NCI-H460 (cell line): ENCODE measurements at regions not wholly inside any gene's neighbourhood (a gene's known extent, or its start where the extent isn't known, plus 50 kb on each side); places are given as distances from the start of the nearest gene placed in this dataset.
"Not testable (repeated sequence)": the region's sequence is repeated elsewhere in the genome, so short reads cannot be mapped to it uniquely, and the experiment has no call there.

Experiments used
- DNase-seq: peaks from one replicate; pipeline ENCODE4 v3.0.0-alpha.2; 2016; ENCODE audit warnings: low read depth; ENCODE audit errors: extremely low read depth

DNA sequence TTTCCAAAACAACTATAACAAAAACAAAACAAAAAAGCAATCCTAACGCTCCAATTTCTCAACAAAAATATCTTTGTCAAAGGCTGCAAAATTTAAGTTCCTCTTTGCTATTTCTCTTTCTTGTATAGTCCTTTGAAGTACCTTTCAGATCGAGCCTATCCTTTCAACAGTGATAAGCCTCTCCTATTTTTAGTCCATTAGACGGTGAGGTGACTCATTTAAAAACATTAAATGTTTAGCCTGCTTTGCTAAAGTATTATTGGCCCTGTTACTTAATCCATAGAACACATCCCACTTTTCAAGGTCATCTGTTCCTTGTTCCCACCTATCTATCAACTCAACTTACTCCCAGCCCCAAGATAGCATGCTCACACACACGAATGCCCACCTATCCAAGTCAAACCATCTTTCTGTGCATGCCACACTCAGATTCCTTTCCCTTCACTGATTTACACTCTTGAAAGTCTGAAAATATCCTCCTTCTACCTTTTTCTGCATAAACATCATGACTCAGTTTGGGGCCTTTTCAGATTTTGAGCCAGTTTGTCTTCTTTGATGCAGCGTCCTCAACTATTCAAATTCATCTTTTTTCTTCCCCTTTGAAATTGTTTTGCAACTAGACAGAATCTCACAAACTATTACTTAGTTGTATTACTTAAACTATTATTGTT lies 224.9 kb upstream of the TMEM229A start:
- no peak for DNase-seq

DNA sequence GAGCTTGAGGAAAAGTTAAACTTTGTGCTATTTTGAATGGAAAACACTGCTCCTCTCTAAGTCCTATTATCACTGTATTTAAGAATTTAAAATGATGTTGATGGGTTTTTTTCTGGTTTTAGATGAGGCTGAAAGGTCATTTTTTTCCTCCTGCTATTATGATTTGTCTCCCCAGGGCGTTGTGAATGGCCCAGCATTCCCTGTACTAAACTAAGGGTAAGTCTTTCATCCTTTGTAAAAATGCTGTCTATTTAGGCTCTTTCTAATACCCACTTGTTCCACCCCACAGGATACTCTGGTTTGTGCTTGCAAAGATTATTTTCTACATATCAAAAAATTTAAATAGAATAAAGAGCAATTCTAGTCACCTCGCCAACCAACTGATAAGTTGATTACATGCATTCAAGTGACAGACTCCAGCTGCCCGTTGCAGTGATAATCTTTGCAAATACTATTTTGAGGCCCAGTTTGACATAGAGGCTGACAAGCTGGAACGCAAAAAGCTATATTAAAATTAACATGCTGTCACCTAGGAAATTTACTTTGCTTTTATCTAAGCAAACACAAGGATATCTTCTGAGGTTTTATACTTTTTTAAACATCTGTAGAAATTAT lies 222.3 kb upstream of the TMEM229A start:
- no peak for DNase-seq

DNA sequence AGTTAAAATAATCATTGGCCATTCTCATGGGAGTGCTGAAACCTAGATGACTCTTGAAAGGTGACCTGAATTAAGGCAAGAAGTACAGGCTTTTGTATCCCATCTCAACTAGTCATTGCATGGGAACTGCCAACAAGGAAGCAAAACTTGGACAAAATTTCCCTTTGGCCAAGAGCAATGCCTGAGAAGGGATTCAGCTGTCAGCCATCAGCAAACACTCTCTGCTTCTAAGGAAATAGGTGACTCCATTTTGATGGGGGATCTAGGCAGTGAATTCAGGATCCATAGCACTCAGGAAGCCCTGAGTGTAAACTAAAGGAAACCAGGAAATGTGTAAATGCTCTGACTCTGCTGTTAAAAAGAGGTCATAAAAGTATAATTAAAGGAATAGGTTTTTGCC lies 221.5 kb upstream of the TMEM229A start:
- no peak for DNase-seq

DNA sequence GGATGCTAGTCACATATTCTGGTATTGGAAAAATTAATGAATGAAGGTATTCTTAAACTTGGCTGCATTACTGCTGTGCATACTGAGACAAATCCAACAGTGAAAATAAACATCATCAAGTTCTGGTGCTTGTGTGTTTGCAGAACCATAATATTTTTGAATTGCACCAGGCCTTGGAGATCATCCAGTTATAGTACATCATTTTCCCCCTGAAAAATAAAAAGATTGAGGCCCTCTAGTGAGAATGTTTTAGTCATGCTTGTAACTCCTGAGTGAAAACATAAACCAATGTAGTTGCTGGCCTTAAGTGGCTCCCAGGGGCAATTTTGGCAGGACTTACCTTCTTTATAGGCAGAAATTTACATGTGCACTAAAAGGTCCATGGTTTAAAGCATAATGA lies 218.8 kb upstream of the TMEM229A start:
- no peak for DNase-seq

DNA sequence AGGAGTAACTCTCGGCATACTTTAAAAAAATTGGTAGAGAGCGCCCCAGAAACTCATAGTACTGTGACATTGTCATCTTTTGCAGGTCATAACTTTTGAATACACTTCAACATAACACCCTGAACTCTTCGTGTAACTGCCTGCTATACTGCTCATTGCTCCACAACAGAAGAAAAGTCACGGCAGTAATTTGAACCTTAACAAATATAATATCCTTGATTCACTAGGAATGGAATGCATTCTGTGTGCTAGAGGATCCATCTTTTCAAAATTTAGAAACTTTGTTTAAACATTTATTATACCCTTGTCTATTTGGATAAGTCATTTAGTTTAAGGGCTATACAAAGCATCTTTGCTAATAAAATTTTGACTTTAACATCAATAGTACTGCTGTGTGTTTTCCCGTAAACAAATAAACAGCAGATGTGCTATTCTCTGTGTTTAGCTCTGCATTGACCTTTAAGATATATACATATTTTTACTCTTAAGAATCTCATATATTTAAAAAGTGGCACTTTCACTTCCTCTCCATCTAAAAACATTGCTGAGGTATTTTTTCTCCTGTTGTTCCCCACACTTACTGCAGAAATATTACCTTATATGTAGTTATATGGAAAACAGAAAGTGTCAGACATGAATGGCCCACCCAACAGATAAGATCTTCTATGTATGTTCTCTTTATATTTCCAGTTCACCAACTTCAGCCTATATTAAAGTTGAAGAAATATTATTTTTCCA lies 217.6 kb upstream of the TMEM229A start:
- DNase-seq = no peak

DNA sequence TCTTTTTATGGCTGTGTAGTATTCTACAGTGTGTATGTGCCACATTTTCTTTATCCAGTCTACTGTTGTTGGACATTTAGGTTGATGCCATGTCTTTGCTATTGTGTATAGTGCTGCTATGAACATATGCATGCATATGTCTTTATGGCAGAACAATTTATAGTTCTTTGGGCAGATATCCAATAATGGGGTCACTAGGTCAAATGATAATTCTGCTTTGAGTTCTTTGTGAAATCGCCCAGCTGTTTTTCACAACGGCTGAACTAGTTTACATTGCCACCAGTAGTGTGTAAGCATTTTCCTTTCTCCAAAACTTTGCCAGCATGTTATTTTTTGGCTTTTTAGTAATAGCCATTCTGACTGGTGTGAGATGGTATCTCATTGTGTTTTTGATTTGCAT lies 214.8 kb upstream of the TMEM229A start:
- no peak for DNase-seq

DNA sequence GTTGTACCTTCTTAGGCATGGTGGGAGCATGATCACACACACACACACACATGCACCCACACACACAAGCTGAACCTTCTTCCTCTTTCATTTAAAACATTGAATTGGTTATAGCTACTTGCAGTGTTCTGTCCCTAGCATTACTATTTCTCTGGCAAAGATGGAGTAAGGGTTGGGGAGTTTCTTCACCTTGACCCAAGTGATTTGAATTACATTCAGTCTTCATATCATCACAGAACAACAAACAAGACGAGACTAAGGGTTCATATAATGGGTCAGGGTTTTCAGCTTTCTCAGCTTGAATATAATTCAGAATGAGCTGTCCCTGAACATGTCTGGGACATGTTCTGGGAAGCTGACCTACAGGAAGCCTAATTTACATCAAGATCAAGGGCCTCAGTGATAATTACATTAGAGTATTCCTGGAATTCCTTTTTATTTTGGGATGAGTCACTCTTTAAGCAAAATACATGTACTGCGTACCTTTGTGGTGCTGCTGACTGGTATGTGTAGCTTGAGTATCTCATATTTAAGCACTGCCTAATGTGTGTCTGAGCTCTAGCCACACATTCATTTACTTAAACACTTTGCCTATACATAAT lies 213.5 kb upstream of the TMEM229A start:
- no peak for DNase-seq

DNA sequence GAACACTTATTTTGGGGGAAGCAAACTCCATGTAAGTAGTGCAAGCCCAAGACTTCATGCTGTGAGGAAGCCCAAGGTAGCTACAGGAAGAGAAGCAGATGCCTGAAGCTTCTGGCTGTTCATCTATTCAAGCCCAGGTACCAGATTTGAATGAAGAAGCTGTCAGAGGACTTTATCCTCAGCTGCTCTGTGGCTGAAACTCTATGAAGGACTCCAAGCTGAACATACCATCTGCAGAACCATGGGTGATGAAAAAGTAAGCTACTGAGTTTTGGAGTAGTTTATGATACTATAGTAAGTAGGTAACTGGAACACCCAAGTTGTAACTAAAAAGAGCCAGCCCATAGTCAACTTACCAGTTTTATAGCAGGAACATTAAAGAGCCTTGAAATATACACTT lies 211.6 kb upstream of the TMEM229A start:
- DNase-seq = not testable (repeated sequence)

DNA sequence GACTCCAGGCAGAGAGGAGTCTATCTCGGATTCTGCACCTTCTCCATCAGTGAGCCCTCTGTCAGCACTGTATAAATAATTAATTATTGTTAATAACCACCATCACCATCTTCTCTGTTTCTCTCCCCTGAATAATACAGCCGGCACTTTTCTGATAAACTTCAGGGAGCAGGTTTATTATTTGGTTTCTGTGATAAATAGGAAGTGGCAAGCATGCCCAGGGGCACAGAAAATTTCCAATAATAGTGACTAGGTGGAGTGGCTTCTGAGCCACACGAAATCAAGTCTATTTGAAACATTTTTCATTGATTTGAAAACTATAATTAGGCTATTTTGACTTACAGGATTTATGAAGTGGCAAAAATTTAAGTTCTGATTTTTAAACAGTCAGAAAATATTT lies 186.8 kb upstream of the TMEM229A start:
- no peak for DNase-seq

DNA sequence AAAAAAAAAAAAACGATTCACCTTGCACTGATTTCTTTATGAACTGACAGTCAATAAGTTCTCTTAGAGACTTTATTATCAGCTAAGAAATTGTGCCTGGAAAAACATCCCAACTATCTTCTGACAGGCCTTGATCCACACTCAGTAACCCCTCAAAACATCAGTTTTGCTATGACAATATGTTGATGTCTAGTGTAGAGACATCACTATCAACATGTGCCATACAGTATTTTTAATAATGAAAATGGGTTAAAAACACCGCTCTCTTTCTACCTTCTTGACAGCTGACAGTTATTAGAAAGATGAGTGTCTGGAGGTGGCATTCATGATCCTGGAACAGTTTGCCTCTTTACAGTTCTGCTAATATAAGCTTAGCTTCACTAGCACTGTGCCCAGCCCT lies 175.8 kb upstream of the TMEM229A start:
- no peak for DNase-seq

DNA sequence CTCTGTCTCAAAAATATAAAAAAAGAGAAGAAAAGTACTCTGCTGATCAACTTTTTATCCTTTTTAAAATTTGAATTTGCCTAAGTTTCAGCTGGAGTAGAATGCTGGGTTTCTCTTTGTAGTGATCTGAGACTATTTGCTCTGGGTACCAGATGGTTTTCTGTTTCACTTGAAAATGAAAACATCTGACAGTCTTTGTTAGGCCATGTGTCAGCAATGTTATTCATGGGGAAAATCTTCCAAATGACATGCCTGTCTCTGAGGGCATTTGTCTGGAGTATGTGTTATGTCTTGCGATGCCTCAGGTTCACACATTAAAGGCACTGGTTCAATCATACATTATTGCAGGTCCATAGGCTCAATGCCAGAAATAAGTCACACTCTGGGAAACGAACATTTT lies 175.3 kb upstream of the TMEM229A start:
- no peak for DNase-seq

DNA sequence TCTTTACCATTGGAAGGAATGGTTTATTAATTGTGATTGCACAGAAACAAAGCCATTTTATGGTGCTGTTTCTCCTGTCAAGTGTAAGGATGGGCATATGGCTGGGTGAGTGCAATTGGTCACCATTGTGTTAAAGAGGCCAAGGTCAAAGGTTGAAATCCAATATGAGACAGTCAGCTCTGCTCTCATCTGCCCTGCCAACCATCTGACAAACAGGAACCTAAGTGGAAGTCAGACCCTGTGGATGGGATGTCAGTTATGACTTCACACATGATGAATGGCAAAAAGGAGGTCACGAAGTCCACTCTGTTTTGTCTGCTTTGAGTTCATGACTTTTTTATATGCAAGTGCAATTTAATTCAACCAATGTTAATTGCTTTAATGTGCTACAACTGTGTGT lies 172.7 kb upstream of the TMEM229A start:
- no peak for DNase-seq

DNA sequence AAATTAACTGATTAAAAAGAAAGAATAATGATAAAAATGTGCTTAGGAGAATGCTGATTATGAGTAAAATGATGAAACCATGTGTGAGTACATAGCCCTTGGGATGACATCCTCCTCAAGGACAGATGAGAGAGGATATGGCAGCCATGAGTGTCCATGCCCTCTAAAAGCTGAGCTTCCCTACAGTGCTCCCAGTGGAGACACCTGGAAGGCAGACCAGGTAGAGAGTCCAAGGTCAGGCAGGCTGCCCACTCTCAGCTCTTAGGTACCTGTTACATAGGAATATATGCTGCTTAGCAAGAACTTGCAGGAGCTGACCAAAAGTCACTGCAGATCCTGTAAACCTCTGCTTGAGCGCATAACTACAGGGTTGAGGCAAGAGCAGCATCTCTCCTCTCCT lies 169.7 kb upstream of the TMEM229A start:
- DNase-seq = no peak

DNA sequence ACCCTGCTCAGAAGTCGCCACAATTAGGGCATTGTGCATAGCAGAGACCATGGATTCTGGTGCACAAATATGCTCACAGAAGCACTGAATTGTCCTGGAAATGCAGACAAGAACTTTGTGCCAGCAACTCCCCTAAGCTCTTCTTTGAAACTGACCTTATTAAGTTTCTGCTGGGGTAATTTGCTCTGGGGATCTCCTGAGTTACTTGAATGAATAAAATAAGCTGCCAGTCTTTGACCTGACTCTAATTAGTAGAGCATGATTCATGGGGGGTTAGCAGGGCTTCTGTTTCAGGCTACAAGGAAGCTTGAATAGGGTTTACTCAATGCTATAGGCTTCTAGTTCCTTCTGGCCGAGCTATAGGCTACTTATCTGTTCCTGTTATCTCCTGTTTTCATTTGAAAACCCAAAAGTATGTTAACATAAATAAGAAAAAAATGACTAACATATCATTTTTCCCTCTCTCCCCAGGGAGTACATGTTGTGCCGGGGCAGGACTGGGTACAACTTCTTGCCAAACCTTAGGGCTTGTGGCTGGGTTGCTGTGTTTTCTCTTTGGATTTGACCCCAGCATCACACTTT lies 169.0 kb upstream of the TMEM229A start:
- DNase-seq = no peak

DNA sequence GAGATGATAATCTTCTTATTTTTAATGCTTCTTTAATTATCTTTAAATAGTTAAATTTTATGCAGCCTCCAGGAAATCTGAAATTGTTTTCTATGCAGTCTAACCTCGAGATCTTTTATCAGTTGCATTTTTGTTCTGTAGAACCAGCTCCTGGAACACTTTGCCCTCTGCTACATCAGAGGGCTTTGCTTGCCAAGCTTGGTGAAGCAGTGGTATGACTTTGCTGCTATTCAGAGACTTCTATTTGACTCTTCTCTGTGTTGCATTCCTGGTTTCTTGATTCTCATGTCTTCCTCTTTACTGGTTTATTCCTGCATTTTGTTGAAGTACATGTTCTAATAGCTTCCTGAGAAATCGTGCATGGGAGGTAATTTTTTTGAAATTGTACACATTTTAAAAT lies 163.7 kb upstream of the TMEM229A start:
- DNase-seq = no peak

DNA sequence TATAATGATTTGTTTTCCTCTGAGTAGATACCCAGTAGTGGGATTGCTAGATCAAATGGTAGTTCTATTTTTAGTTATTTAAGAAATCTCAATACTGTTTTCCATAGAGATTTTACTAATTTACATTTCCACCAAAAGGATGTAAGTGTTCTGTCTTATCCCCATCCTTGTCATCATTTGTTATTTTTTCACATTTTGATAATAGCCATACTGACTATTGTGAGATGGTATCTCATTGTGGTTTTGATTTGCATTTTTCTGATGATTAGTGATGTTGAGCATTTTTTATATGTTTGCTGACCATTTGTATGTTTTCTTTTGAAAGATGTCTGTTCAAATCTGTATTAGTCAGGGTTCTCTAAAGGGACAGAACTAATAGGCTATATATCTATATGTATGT lies 160.0 kb upstream of the TMEM229A start:
- no peak for DNase-seq

DNA sequence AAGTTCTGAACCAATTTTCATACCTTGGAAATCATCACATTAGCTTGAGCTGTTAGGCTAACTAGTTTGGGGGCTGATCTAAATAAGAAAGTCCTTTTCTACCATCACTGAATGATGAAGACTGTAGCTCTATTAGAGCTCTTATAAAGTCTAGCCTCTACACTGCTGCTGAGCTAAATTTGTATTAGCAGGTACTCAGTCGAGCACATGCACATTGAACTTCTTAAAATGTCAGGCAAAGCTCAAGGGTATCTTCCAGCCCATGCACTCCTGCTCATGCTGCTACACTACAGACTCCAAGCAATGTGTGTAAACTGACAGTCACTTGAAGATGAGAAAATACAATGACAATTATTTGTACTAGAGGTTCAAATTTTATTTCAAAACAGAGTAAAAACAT lies 158.8 kb upstream of the TMEM229A start:
- no peak for DNase-seq

DNA sequence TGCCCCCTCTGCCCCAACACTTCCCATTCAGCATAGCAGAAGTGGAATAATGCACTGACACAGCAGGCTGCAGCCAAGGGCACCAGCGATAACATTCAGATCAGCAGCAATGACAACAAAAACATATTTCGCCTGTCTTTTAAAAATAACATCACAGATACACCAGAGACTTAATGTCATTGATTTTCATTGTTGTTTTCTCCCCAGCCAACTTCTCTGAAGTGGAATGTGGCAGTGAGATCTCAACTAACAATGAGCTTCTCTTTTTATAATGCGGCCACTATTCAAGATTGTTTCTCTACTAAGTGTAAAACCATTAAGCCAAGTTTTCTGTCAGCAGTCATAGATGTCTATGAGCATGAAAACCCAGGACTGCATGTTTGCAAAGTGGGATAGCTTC lies 158.2 kb upstream of the TMEM229A start:
- no peak for DNase-seq

DNA sequence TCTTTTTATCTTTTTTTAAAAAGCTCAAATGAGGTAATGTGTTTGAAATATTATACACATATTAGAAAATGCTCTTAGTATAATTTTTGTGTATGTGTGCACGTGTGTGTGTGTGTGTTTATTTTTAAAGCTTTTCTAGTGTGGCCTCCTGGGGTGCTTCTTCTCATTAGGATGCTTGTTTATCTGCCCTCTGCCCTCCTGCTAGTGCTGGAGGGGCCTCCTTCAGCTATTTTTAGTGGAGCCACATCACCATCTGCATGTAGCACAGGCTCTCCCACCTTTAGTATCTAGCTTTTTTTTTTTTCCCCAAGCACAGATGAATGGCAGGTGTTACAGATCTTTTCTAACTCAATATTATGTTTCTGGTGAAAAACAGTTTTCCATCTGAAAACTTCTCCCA lies 155.7 kb upstream of the TMEM229A start:
- DNase-seq = no peak

DNA sequence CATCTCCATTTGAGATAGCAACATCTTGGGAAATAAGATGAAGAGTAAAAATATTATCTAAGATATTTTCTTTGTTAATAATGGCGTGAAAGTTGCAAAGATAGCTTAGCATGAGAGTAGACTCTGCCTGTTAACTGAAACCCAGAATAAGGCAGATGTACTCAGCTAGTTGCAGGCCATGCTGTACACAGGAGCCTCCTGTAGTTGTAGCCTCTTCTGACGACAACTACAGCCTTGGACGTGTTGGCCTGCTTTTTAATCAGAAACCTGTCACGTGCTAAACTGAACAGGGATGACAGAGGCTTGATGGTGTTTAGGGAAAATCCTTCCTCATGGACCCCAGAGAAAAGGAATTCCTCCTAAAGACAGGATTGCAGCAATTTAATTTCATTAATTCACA lies 155.1 kb upstream of the TMEM229A start:
- DNase-seq = no peak

DNA sequence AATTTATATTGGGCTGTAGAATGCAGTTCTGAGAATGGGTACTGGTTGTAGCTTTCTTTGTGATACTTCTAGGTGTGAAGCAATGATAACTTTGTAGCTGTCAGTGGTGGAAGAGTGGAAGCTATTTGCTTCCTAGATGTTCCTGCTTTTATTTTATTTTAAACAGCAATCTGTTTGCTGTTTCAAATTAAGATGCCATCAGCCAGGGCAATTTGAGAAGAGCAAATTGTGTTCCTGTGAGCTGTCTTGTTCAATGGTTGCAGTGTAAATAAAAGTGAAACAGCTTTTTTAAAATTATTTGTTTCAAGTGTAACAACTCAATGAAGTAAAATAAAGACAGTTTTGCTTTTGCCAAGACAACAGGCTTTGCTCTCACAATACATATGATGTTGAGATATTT lies 150.8 kb upstream of the TMEM229A start:
- no peak for DNase-seq

DNA sequence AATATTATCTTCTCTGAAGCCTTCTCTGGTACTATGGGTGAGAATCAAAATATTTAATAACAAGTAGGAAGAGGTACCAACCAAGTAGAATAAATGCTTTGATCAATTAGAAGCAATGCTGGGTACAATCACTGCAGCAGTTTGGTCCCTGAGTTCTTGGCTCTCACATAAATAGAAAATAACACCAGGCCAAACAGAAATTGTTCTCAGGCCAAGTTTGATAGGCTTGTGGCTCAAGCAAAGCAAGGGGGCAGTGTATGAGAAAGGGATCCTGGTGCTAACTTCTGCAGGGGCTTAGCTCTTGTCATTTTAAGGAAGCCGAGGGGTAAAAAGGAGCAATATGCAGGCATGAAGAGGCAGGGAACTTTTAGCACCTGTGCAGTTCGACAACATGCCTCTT lies 146.8 kb upstream of the TMEM229A start:
- no peak for DNase-seq
